Stimulated activated CD8-positive, alpha-beta memory T cell treated with anti-CD3 and anti-CD28 coated beads, Interleukin-2, amount 100 ng/mL, for 48 hours (primary cell): ENCODE measurements at regions not wholly inside any gene's neighbourhood (a gene's known extent, or its start where the extent isn't known, plus 50 kb on each side); places are given as distances from the start of the nearest gene placed in this dataset.

Experiments
- DNase-seq, 2 donors: peaks; one replicate each; pipeline ENCODE4 v3.0.0-alpha.2; 2020; ENCODE audit warnings: low read depth in 2 of 2

DNA sequence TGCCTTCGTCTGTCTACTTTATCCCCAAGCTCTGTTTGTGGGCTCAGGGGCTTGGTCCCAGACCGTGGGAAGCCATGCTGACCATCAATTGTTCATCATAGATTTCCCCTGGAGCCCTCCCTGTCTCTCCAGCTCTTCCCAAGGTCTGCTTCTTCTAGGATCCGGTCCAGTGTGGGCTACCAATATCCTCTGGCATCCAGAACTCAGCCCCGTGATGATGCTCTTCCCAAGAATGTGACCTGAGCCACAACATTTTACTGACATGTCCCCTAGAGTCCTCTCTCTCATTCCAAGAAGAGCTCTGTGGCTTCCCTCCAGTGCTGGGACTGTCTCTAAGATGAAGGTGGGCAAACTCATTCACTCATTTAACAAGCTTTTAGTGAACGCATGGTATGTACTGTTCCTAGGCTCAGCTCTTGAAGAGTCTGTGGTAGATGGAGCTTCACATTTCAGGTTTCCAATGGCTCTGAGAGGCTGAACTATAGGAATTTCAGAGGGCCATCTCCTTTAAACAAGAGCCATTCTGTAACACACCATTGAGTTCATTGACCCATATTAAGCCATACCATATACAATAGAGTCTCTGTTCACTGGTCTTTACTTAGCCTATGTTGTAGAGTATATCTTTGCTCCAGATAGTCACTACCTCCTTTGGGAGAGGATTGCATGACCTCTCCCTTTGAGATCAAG lies 142.0 kb upstream of the APCDD1 start:
- no peak for DNase-seq

DNA sequence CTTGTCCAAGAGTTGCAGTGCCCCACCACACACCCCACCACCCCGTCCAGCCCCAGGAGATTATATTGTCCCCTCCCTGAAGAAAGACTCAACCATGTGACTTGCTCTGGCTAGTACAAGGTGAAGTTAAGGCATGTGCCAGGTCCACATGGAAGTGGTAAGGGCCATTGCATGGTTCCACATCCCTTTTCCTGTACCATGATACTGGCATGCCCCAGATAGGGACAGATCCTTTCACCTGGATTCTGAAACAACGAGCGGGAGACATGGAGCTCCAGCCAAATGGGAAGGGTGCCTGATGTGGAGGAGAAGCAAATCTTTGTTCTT lies 141.5 kb upstream of the APCDD1 start:
- no peak for DNase-seq

DNA sequence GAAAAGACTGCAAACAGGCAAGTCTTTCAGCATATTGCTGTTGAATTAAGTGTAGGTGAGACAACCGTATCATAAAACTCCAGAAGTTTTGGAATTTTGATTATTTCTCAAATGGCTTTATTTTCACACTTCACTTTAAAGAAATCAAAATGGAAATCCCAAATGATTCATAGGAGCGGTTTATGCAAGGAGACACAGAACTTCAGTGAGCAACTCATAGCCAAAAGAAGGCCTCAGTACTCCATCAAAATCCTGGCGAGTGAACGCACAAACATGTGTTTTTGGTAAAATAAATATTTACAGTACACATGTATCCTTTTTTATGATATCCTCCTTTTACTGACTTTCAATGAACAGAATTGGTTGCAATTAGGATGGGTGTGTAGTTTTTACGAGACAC lies 140.4 kb upstream of the APCDD1 start:
- DNase-seq = no peak

DNA sequence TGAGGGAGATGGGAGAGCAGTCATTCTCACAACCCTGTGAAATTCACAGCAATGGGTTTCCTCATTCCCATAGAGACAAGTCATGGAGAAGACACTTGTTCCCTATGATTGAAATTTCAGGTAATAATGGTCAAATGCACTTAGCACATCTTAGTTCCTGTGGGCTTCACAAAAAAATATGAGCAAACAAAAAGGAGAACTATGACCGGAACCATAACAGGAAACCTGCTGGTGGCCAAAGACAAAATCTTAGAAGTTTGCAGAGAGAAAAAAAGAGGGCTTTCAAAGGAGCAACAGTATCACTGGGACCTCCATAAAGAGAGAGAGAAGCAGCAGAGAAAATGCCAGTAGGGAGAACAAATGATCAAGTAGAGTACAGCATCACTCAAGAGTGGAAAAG lies 138.9 kb upstream of the APCDD1 start:
- no peak for DNase-seq

DNA sequence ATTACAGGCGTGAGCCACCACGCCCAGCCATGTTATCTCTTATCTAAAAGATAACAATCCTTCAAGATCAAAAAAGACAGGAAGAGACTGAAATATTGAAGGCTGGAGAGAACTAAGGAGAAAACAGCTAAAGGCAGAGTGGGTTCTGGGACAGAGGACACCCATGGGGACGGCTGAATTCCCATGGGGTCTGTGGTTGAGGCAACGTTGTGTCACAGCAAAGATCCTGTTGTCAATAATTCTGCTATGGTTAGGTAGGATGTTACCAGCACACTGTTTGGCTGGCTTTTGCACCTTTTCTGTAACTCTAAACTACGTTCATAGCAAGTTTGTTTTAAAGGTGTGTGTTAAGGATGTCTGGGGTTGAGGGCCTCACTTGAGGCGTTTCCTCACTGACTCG lies 137.7 kb upstream of the APCDD1 start:
- no peak for DNase-seq

DNA sequence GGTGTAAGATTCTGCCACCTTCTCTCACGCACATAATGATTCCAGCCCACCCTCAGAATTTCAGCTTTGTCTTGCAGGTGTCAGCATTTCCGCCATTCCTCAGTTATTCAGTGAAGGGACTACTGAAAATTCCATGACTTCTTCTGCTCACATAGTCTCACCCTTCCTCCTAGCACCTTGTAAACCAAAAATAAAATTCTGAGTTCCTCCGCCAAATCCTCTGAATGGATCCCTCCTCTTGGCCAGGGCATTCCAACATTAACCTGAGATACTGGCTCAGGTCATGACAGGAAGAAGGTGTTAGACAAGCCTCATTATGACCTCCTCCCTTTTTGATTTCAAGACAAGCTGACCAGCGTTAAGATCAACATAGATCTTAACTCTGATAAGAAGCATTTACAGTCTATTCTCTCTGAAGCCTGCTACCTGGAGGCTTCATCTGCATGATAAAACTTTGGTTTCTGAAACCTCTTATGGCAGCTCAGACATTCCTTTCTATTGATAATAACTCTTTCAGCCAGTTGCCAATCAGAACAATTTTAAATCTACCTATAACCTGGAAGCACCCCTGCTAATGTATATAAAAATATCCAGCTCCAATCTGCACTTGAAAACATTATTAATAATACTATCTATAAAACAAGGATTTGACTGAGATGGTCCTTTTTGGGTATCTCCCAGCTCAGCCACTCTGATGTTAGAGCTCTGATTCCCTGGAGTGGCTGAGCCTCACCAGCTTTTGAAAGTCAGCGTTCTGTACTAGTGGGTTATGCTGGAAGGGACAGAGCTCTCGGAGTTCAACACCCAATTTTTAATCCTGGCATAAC lies 136.4 kb upstream of the APCDD1 start:
- DNase-seq = no peak

DNA sequence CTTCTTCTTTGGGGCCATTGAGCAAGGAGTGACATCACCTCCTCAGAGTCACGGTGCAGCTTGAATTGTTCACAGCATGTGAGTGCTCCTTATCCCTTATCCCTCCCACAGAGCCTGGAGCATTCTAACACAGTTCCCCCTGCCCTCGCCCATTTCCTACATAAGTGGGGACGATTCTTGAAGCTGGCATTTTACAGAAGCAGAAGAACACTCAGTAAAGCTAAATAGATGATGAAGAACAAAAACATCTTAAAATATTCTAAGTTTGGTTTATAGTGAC lies 135.8 kb upstream of the APCDD1 start:
- no peak for DNase-seq

DNA sequence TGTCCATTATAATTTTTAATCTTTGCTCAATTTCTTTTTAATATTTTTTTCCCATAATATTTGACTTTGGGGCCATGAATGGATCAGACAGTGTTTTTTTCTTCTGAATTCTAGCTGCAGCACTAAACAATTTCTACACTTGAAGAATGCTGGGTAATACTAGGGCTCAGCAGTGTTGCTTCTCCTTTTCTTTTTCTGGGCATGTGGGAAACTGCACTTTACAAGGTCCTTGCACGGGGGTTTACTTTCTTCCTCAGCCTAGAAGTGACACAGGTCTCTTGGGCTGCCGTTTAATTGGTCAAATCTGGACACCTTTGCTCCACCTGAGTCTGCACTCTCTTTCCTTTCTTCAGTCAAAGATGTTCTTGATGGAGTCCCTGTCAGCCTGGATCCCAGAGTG lies 135.4 kb upstream of the APCDD1 start:
- DNase-seq = no peak

DNA sequence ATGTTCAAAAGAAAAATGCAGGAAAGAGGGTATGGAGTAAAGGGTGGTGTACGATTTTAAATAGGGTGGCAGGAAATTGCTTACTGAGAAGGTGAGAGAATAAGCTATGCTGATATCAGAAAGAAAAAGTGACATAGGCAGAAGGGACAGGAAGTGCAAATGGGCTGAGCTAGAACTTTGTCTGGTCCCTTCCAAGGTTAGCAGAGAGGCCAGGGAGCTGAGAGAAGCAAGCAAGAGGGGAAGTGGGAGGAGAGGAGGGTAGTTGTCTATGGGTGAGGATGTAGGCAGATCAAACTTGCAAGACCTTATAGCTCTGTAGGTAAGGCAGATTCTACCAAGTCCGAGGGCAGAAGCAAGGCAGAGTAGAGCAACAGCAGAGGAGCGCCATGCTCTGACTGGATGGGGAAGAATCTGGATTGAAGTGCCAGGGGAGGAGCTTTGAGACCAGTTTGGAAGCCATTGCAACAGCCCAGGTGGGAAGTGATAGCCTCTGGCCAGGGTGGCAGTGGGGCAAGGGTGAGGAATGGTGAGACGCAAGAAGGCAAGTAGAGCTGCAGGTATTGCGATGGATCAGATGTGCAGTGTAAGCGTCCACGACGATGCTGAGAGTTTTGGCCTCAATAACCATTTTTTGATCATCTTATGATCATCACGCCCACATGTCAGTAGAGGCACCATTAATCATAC lies 134.4 kb upstream of the APCDD1 start:
- no peak for DNase-seq

DNA sequence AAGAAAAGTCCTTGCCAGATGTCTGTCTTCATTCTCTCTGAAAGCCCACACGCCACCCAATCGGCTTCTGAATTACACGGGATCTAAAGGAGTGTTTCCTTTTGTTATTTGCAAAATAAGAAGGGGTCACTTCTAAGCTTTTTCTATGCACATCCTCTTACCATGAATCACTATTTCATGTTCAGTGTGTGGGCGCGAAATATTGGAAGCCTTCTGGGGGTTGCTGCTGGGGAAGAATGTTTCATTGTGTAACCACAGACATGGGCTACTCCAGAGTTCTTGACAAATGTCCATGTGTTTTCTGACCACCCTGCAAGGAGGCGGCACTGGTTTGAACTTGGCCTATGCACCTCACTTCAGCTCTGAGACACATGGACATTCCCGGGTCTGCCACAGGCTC lies 133.6 kb upstream of the APCDD1 start:
- no peak for DNase-seq

DNA sequence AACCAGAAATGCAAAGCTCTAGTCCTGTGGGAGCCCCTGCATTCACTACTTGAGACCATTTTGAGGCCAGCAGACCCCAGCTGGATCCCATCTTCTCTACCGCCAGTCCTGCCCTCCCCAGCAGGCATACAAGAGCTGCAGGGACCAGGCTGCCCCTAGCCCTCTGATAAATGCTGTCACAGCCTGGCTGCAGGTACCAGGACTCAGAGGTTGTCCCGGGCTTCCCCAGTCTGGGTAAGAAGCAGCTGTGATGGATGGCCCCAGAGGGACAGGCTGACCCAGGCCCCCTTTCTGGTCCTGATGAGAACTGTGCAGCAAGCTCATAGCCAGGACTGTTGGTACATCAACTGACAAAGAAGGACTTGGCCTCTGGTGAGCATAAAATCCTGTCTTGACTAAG lies 132.9 kb upstream of the APCDD1 start:
- no peak for DNase-seq

DNA sequence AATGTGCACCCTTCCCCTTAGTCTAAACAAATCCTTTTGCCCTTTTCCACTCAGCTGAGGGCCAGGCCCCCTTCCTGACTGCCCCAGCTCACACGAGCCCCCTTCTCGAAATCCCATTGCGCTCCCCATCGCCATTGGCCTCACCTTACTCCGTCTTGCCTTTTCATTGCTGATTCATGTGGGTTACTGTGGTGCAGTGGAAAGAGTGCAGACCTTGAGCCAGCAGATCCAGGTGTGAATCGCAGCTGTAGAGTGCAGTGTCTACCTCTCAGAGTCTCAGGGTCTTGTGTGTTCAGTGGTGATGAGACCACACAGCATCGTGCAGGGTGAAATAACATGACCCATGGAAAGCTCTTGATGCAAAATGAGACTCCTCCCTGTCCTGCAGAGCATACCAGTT lies 132.4 kb upstream of the APCDD1 start:
- DNase-seq = no peak

DNA sequence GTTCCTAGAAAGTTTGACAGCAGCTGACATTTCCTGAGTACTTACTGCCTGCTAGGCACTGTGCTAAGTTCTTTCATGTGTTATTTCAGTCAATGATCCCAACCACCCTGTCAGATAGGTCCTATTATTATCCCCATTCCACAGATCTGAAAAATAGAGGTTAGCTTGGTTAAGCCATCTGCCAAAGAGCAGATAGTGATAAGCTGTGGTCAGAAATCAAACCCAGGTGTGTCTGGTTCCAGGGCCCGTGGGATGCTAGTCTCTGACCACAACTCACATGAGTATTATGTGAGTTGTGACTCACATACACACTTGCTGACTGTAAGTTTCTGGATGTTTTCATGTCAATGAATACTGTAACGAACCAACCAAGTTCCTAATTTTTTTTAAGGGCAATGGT lies 132.0 kb upstream of the APCDD1 start:
- DNase-seq = no peak

DNA sequence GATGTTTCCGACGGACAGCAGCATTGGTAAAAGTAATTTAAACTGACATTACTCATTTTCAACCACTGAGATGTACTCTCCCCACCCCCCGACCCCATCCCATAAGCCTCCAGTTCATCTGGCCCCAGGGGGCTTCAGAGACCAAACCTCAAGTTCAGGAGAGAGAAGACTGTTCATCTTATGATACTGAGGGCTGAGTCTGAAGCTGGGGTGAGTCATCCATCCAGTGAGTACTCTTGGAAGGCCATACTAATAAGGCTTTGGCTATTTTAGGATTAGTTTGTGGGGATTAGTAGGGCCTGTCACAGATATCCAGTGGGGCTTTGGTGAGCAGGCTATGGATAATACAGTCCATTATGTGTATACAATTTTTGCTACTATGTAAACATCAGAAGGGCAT lies 125.3 kb upstream of the APCDD1 start:
- no peak for DNase-seq

DNA sequence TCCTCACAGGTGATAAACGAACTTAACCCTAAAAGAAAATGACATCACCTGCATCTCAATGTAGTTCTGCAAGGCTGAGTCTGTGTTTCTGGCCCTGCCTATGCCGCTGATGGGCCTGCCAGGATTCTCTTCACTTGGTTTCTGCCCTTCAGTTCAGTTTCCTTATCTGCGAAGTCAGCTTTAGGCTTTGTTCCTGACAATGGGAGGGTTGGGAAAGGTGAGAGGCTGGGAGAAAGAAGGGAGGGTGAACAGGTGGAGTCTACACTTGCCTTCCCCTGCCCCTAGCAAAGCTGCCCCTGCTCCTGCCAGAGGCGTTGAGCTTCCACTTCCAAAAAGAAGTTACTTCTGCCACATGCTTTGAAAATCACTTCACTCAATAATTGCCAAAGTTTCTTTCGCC lies 124.0 kb upstream of the APCDD1 start:
- DNase-seq = no peak

DNA sequence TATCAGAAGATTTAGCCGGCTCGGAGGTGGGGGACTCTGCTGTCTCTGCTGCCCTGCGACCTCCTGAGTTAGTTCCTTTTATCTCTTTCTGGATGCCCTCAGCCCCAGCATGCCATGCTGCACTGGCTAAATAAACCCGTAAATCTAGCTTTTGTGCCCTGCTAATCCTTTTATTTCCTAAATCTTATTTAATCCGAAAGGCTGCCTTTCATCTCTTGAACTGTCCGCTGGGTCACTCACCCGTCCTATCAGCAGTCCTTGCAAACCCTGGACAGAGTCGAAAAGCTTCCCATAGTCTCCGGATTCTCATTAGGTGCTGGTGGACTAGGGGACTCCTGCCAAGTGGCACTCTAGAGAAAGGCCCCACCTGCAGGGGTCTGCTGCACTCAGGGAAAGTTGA lies 122.0 kb upstream of the APCDD1 start:
- DNase-seq = no peak

DNA sequence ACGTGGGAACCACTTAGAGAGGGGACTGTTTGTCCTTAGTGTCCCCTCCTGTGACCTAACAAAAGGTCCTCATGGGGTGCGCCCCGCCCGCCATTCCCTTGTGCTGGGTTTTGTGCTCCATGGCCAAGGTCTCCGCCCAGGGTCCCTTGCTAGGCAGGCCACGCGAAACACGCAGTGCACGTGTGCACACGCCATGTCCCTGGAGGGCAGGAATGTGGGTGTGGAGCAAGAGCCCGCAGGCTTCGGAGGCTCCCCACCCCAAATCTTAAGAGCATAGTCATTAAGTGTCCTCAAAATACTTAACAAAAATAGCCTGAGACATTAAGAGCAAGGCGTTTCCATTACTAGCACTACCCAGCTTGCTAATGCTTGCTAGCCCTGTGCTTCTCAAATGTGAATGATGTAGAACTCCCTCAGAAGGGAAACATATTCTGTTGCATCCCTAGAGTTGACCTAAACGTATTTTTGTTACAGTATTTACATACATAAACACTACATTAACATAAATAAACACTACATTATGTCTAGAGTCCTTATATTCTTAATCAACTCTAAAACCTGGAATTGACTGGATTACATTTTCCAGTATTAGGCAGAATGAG lies 117.6 kb upstream of the APCDD1 start:
- no peak for DNase-seq

DNA sequence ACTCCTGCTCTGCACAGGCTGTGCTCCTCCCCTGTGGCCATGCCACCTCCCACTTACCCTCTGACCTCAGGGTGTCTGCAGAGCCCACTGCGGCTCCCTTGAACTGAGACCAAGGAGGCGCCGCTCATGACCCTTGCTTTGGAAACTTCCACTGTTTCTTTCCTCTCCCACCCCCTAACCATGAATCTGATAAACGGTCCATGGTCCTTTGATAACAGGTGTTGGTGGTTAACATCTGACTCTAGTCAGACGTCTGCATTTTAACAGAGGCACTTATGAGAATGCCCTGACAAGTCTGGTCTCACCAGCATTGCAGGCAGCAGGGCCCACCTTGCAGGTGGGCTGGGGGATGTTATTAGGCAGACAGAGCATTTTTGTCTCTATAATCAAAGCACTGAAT lies 113.6 kb upstream of the APCDD1 start:
- DNase-seq = no peak

DNA sequence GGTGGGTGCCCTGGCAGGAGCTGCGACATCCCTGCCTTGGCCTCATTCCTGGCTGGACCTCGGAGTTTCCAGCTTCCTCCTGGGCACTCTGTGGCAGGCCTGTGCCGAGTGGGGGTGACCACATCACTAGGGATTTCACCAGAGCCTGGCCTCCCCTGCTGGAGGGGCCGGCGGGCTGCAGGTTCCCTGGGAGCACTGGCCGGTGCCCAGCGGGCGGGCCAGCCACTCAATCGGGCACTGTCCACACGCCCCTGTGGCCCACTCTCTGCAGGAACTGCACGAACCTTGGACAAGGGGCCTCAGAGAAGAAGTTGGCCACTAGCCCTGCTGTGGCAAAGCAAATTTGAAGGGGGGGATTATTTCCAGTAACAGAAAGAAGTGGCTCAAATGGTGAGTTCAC lies 110.7 kb upstream of the APCDD1 start:
- no peak for DNase-seq

DNA sequence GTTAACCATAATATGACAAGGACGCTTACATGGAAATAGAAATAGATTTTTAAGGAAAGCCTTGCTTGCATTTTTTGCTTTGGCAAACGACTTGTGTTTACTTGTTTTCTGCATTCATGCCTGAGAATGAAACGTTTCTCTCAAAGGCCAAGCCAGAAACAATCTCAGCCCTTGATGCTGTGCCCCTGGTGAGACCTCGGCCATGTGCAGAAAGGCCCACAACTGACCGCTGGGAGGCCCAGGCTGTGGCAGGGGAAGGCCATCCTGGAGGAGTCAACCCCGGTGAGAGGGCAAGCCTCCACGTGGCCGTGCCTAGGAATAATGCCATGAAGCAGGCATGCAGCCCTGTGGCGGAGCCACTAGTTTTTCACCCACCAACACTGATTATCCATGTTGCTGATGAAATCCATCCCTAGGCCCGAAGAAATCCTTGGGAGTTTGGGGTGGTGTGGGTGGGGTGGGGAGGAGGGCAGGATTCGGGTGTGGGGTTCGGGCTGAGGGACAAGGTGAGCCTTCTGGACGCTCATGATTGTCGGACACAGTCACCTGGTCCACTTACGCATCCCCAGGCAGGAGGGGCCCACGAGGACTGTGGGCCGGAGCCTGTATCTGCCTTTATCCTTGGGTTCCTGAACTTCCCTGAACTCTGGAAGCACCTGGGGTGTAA lies 107.6 kb upstream of the APCDD1 start:
- DNase-seq = no peak

DNA sequence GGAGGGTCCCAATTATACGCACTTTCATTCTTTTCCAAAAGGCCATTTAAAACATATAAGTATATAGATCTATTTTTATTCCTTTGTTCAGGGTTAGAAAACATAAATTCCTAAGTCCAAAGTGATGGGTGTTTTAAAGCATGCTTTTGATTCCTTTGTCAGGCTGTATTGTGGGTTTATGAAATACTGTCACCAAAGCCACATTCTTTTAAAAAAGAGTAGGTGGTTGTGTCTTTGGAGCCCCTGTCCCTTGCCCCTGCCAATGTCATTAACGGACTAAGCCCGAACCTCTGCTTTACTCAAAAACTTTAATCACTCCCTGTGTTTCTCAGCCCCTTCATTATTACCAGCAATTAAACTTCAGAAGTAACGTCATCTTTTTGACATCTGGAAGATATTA lies 104.9 kb upstream of the APCDD1 start:
- DNase-seq = no peak

DNA sequence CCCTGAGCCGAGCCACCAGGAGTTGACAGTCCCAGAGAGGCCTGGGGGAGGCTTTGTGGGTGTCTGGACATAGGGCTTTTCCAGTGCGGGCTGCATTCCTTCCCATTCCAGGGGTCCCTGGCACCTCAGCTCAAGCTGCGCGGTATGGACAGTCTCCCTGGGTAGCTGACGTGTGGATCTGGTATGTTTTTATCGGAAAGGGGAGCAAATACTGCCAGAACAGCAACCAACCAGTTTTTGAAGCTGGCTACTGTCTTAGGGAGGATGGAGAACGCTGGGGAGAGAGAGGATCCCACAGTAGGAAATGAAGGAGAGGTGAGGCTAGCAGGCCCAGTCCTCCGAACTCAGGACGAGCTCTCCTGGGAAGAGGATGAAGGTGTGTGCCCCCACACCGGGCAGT lies 103.8 kb upstream of the APCDD1 start:
- DNase-seq = no peak
